ENCODE measurements at regions not wholly inside any gene's neighbourhood (a gene's known extent, or its start where the extent isn't known, plus 50 kb on each side); places are given as distances from the start of the nearest gene placed in this dataset.

DNA sequence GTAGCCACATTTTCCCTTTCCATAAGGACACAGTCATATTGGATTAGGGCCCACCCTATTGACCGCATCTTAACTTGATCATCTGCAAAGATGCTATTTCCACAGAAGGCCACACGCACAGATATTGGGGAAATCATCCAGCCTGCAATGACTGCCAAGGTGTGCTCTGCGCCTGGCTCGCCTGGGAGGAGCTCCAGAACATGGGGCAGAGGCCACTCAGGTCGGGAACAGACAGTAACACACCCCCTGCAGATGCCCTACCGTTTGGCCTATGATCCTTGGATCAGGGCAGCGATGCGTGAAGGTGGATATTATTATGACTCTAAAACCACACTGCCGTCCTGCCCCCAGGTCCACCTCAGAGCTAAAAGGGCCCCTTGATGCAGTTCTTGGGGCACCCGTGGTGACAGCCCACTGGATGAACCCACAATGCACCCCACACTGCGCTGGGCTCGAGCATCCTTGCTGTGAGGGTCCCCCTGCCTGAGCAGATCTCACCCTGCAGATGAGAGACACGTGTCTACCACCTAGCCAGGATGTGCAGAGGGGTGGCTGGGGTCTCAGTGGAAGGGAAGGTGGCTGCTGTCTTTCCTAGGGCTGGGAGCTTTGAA is 72.9 kb upstream of the ZNF516 start:
- no peak for DNase-seq

DNA sequence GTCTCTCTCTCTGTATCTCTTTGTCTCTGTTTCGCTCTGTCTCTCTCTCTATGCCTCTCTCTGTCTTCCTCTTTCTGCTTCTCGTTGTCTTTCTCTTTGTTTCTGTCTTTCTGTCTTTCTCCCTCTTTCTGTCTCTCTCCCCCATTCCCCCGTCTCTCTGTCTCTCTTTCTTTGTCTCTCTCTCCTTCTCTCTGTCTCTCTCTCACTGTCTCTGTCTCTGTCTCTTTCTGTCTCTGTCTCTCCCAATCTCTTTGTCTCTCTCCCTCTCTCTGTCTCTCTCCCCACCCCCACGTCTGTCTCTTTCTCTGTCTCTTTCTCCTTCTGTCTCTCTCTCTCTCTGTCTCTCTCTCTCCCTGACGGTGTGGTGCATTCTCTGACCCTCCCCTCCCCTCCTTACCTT is 71.9 kb upstream of the ZNF516 start:
- DNase-seq = no peak

DNA sequence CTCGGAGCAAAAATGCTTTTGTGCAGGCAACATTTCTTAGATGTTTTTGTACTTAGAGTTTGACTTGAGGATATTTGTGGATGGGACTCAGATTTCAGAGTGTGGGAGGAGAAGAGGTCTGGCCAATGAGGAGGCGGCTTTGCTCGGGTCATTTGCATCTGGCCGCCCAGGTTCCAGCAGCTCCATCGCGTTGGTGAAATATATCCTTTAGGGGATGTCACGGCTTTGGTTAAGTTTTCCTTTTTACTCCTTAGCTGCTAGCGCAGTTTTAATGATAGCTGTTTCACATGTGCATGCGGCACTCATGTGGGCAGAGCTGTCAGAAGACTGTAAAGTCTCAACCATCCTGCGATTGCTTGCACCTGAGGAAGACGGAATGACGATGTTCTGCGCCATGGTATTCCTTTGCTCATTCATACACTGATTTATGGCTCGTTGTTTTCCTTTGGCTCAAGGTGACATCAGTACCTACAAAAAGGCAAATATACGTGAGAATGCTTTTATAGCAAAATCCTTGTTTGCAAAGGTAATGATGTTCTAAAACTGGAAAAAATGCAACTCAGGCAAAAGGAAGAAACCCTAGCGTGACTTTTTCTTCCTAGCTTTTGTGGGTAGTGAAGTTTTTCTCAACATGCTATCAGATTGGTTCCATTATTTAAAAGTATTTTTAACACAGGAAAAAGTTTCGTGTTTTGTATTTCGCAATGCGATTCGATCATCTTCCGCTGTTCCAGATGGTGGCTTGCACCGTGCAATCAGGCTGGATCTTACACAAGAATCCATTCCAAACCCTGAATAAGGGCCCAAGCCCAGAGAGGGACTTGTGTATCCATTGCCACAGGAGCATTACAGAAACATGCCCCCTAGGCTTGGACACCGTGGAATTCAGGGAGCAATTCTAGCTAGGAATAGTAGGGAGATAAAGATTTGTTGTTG is 70.5 kb upstream of the ZNF516 start:
- DNase-seq = no peak

DNA sequence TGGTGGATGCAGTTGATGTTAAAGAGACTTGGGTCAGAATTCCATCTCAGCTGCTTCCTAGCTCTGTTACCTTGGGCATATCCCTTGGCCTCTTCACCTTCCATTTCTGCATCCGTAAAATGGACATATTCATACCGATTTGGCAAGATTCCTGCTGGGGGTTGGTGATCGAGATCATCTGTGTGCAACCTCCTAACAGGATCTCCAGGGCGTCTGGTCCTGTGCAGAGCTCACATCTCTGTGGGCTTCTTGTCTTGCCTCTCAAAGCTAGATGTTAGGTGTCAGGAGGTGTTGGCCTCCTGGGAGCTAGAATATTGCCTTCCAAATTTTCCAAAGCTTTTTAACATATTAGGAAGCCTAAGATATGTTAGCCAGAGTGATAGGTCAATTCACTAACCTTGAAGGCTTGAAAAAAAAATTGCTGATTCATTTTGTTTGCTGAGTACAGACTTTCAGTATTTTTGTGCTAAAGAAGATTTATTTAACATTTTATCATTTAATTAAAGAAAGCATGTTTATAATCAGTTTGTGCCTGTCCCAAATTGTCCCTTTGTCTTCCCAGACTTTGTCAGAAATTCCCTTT is 69.7 kb upstream of the ZNF516 start:
- DNase-seq = no peak

DNA sequence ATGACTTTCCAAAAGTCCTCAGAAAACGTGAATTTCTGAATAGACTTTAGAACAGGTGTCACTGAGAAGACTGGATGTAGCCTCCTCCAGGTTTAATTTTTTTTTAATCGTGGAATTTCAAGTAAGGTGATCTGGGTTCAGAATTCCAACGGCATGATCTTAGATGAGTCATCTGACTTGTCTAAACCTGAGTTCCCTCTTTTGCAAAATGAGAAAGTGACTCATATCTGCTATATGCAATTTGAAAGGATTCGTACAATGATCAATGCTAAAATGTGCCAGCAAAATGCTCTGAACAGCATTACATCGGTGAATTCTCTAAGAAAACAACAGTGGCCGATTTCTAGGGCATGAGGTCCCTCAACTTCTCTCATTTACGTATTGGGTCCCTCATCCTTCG is 69.1 kb upstream of the ZNF516 start:
- no peak for DNase-seq

DNA sequence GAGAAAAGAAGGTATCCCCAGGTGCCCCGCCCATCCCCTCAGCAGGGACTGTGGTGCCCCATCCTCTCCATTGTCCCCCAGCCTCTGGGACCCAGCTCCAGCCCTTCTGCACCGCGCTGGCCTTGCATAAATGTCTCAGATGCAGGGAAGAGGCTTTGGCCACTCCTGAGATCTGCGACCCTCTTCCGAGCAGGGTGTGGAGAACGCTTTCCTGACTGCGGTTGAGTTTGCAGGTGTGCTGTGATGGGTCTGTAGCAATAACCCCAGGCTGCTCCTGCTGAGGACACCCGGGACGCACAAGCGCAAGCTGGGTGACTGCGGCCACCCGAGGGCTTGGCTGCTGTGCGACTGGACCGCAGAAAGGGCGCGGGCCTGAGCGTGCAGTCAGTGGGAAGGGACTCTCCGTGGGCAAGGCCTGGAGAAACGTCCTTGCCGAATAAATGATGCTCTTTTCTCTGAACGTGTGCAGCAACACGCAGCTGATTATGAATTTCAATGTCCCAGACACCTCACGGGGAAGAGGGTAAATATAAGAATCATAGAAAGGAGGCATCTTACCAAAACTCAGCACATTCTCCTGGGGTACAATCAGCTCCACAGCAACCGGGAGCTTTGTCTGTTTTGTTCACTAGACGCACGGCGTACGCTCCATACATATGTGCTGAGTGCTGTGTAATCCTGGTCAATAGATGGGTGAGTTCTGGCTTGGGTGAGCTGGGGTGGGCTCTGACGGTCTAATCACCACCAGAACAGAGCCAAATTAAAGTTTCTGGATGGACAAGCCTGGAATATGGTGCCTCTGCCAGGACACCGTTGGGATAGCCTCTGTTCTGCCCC is 67.5 kb upstream of the ZNF516 start:
- no peak for DNase-seq

DNA sequence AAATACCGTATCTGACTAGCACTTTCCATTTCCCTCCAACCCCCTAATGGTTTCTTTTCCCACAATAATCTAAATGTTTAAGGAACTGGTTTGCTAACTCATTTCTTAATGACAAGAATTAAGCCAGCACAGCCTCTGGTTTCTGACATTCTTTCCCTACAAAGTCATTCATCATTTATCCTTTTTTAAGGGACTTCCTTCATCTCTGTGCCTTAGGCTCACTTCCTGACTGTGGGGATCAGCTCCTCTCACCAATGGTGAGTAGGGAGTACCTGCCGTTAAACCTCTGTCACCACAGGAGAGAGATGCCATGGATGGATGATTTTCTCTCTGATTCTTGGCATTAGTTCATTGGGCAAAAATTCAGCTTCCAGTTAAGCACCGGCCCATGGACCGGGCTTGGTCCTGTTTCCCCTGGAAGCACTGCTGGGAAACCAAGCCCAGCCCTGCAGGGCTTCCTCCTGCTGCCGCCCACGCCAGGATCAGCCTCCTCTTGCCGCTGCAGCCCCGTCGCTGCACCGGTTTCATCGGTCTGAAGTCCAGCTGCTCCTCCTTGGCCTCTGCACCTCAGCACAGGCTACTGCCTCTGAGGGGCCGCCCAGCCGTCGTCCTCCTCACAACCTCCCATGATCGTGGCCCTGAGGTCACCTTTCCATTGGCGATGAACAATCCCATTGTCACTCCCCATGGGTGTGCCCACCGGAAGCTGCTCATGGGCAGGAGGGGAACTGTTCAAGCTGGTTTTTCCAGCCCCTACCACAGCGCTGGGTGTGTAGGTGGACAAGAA is 64.0 kb upstream of the ZNF516 start:
- no peak for DNase-seq

DNA sequence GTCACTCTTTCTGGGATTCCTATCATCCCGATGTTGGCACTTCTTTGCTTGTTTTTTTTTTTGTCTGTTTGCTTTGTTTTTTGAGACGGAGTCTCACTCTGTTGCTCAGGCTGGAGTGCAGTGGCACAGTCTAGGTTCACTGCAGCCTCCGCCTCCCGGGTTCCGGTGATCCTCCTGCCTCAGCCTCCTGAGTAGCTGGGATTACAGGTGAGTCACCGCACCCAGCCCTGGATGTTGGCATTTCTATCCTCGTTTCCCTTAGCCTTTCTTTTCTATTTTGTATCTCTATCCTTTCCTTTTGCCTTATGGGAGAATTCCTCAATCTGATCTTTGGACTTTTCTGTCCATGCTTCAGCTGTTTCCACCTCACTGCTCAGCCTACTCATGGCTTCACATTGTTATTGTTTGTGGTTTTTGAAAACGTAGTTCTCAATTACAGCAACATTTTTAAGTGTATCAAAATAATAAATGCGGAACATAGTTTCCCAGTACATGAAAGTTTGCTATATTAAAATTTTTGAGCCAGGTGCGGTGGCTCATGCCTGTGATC is 62.1 kb upstream of the ZNF516 start:
- DNase-seq = no peak

DNA sequence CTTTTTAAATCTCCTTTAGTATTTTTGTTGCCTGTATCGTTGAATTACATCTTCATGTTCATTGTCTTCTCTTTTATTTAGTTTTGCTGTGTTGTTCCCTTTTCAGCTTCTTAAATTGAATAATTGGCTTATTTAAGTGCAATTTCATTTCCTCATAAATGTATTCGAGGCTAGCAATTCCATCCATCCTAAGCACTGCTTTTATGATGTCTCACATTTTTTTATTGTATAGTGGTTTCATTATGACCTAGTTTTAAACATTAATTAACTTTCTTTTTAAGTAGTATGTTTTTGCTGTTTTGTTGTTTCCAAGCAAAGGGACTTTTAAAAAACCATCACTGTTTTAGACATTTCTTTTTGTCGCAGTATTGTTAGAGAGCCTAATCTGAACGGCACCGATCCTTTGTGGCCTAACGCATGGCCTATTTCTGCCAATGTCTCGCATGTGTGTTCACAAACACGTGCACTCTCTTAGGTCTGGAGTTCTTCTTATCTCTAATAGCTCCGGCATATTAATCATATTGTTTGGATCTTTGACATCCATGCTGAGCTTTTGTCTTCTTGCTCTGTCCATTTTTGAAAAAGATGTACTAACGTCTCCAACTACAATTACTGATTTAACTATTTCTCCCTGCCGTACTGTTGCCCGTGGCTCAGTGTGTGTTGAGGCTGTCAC is 59.6 kb upstream of the ZNF516 start:
- DNase-seq = no peak

DNA sequence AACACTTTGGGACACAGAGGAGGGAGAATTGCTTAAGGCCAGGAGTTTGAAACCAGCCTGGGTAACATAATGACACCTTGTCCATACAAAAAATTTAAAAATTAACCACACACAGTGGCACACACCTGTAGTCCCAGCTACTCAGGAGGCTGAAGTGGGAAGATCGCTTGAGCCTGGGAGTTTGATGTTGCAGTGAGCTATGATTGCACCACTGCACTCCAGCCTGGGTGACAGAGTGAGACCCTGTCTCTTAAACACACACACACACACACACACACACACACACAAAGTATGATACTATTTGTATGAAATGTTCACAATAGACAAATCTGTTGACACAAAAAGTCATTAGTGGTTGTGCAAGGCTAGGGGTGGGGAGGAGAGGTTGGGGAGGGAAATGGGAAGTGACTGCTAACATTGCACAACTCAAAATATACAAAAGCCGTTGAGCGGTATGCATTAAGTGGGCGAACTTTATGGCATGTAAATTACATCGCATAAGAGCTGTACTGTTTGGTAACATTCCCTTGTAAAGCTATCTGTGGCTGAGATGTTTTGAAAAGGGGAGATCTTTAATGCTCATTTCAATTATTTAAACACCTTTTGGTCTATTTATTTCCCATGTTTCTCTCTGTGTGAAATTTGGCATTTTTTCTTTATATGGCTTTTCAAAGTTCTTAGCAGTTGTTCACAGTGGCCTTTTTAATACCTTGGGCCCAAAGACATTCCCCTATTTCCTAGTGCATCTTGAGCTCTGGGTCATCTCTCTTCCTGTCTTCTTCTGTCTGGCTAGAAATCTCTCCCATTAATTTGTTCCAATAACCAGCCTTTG is 58.9 kb upstream of the ZNF516 start:
- DNase-seq = no peak

DNA sequence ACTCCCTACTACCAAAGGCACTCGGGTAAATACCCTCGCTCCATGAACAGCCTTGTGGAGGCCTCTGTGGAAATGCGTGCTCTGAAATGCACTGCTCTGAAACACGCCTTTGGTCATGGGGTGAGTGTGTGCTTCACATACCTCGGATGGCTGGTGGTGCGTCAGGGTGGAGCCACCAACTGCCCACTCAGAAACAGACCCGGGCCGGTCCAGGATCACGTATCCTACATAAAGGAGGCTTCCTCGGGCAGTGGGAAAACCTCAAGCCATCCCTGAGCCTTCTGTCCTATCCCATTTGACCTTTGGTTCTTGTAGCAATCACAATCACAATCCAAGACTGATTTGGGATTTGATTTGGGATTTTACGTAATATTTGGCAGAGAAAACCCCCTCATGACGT is 53.5 kb upstream of the ZNF516 start:
- no peak for DNase-seq

DNA sequence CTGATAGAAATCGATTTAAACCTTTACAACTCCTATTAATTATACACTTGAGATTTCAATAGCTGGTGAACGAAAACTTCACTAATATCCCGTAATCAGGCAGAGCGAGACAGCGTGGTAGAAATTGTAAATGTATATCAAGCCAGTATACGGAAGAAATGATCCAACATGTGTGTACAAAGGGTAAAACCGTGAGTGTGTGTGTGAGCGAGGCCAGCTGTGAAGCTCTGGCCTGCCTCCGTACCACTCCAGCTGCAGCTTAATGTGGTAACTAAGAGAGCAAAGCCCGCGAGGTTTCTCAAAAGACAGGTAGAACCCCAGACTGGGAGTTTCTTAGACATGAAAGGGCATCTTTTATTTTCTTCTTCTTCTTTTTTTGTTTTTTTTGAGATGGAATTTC is 52.3 kb upstream of the ZNF516 start:
- DNase-seq = no peak

DNA sequence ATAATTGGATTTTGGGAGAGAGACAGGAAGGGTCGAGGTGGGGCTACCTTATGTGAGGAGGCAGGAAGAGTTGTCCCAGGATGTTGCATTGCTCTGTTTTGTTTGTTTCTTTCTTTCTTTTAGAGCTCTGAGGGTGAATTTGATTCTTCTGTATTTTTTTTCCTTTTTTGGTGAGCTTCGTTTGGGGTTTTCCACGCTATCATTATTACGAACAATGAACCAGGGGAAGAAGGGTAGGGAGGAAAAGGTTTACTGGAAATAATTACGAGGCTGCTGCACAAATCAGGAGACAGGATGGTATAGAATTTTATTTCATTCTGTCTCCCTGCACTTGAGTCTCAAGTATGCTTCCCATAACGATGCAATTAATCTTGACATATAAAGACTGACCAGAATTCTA is 51.4 kb upstream of the ZNF516 start:
- DNase-seq = no peak

DNA sequence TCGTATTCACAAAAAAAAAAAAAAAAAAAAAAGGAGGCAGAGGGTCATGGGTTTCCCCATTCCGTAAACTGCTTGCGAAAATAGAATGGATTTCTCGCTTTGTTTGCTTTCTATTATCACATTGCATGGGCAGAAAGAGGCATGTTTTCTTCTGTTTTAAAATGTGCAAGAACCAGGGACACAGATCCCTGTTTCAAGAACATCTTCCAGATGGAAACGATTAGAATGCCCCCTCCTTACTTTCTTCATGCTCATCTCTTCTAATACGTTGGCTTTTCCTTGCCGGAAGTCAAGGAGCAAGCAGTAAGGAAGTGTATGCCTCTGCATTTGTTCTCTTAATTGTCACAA is 51.0 kb upstream of the ZNF516 start:
- no peak for DNase-seq

DNA sequence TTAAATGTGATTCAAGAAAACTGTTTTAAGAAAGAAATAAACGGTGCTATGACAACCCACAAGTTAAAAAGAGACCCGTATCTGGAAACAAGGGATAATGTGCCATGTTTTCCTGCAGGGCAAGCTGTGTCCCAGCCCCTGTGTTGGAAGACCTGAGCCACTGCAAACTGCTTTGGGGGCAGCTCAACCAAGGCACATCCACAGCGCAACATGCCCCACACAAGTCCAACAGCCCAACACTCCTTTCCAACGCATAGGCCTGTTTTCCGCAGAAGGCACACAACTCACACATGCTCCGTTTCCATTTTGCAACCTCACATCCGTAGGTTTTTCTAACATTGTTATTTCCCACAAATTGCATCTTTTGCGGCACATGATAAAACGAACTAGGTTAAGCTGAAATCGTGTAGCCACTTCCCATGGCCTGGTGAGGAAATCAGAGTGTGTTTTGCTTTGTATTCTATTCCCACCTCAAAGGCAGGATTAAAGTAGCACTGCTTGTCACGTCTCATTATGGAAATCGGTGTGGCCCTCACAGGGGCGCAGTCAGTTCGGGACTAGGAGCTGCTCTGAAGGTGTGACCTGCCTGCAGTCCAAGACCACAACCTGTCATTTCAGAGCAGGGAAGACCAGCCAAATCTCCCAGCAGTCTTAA is 50.5 kb upstream of the ZNF516 start:
- DNase-seq = no peak

DNA sequence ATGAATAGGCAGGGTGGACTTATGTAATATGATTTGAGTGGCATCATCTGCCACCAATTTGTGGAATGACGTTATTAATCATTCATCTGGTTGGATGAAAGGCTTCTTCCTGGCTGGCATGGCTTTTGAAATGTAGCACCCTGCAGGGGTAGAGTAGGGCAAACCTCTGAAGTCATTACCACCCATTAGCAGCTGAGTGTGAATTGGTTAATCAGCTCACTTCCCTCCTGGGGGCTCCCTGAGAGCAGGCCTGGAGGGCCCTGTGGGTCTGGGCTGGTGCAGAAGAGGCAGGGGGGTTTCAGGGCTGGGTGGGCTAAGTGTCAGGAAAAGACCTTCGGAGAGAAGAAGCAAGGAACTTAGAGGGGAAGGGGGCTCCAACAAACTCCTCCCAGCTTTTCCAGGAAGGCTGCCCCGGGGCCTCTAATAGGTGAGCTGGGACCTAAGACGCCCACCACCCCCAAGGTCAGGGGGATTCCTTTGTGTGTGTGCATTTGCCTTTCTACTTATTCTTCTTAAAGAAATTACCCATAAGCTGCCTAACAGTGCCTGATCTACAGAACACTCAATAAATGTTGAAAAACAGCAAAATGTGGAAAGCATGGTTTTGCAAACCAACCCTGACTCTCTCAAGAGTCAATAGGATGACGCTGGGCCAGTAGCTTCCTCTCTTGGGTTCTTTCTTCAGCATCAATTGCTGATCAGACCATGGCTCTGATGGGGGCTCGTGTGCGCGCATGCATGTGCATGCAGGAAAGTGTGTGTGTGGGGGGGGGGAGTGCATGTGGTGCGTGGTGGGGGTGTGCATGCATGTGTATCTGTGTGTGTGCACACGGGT is 49.7 kb upstream of the ZNF516 start:
- no peak for DNase-seq
